ENCODE measurements at regions not wholly inside any gene's neighbourhood (a gene's known extent, or its start where the extent isn't known, plus 50 kb on each side); places are given as distances from the start of the nearest gene placed in this dataset.

- no peak overlapping the region for H3K27ac ChIP-seq
- H4K20me1 ChIP-seq = no peaks in the 10 kb centered on the region
- H3K4me3 ChIP-seq = no peak overlapping the region
- H3K27me3 ChIP-seq = no peaks in the 10 kb centered on the region
- no peaks in the 10 kb centered on the region for H3K4me1 ChIP-seq
- no peak for TF ChIP-seq Cebpa-rat (IDR thresholded peaks at IDR 0.05)
- no peak overlapping the region for H3K9ac ChIP-seq
- H3K4me2 ChIP-seq = no peak overlapping the region
- no peaks in the 10 kb centered on the region for H3K9me3 ChIP-seq (replicated peaks in 1 of 11)
- no peaks in the 10 kb centered on the region for H3K36me3 ChIP-seq
Measured at GRCh38 chr2:82001614-82002013, 1697.1 kb upstream of the LRRTM1 start.

GRCh38 chr2:82000606-82001005, 1696.1 kb upstream of the LRRTM1 start:
- H3K4me3 ChIP-seq = no peak overlapping the region
- TF ChIP-seq Cebpa-rat (IDR thresholded peaks at IDR 0.05) = no peak
- H3K9me3 ChIP-seq (replicated peaks in 1 of 11) = no peaks in the 10 kb centered on the region
- H3K27ac ChIP-seq = no peak overlapping the region
- no peaks in the 10 kb centered on the region for H3K4me1 ChIP-seq
- no peak overlapping the region for H3K9ac ChIP-seq
- H3K36me3 ChIP-seq = no peaks in the 10 kb centered on the region
- no peak overlapping the region for H3K4me2 ChIP-seq
- H3K27me3 ChIP-seq = no peaks in the 10 kb centered on the region
- H4K20me1 ChIP-seq = no peaks in the 10 kb centered on the region

- no peaks in the 10 kb centered on the region for H3K36me3 ChIP-seq
- no peaks in the 10 kb centered on the region for H3K27me3 ChIP-seq
- H3K4me1 ChIP-seq = no peaks in the 10 kb centered on the region
- H4K20me1 ChIP-seq = no peaks in the 10 kb centered on the region
- H3K9ac ChIP-seq = no peak overlapping the region
- H3K4me3 ChIP-seq = no peak overlapping the region
- no peak overlapping the region for H3K27ac ChIP-seq
- H3K9me3 ChIP-seq (replicated peaks in 1 of 11) = peaks cover 0 to 6% (median 5%) of the 10 kb centered on the region in 11 experiments; a peak in 17 of 22 replicates
- H3K4me2 ChIP-seq = no peak overlapping the region
- no peak for TF ChIP-seq Cebpa-rat (IDR thresholded peaks at IDR 0.05)
Measured at GRCh38 chr2:81996332-81996731, 1691.8 kb upstream of the LRRTM1 start.

GRCh38 chr2:81991282-81991681, 1686.7 kb upstream of the LRRTM1 start:
- Histone ChIP-seq H3K4me2 (no peak overlapping the region), H3K9me3 (replicated peaks in 1 of 11) (peaks cover 0 to 12% (median 10%) of the 10 kb centered on the region in 11 experiments; a peak in 17 of 22 replicates), H3K36me3 (no peaks in the 10 kb centered on the region), H3K4me1 (no peaks in the 10 kb centered on the region), H3K27ac (no peak overlapping the region), H3K27me3 (no peaks in the 10 kb centered on the region), H4K20me1 (no peaks in the 10 kb centered on the region), H3K4me3 (no peak overlapping the region), H3K9ac (no peak overlapping the region)
- no peak for TF ChIP-seq Cebpa-rat (IDR thresholded peaks at IDR 0.05)

- H3K36me3 ChIP-seq = no peaks in the 10 kb centered on the region
- no peak for TF ChIP-seq Cebpa-rat (IDR thresholded peaks at IDR 0.05)
- peaks cover 5 to 27% (median 18%) of the 10 kb centered on the region in 11 experiments; a peak in 20 of 22 replicates for H3K9me3 ChIP-seq (replicated peaks in 1 of 11)
- H3K4me2 ChIP-seq = no peak overlapping the region
- H3K27me3 ChIP-seq = no peaks in the 10 kb centered on the region
- H3K9ac ChIP-seq = no peak overlapping the region
- no peak overlapping the region for H3K27ac ChIP-seq
- H3K4me3 ChIP-seq = no peak overlapping the region
- no peaks in the 10 kb centered on the region for H4K20me1 ChIP-seq
- no peaks in the 10 kb centered on the region for H3K4me1 ChIP-seq
Measured at GRCh38 chr2:81987370-81987769, 1682.8 kb upstream of the LRRTM1 start.

GRCh38 chr2:81984969-81985637, 1680.6 kb upstream of the LRRTM1 start:
- Histone ChIP-seq H3K4me3 (no peak overlapping the region), H3K27ac (no peak overlapping the region), H4K20me1 (no peaks in the 10 kb centered on the region), H3K27me3 (no peaks in the 10 kb centered on the region), H3K4me2 (no peak overlapping the region), H3K36me3 (no peaks in the 10 kb centered on the region), H3K9ac (no peak overlapping the region), H3K9me3 (replicated peaks in 1 of 11) (peaks cover 0 to 16% (median 8%) of the 10 kb centered on the region in 11 experiments; a peak in 16 of 22 replicates), H3K4me1 (no peaks in the 10 kb centered on the region)
- no peak for TF ChIP-seq Cebpa-rat (IDR thresholded peaks at IDR 0.05)

GRCh38 chr2:81981585-81981984, 1677.0 kb upstream of the LRRTM1 start:
- no peak overlapping the region for H3K9ac ChIP-seq
- TF ChIP-seq Cebpa-rat (IDR thresholded peaks at IDR 0.05) = no peak
- no peaks in the 10 kb centered on the region for H3K4me1 ChIP-seq
- H3K27ac ChIP-seq = no peak overlapping the region
- H3K4me3 ChIP-seq = no peak overlapping the region
- H4K20me1 ChIP-seq = no peaks in the 10 kb centered on the region
- H3K36me3 ChIP-seq = no peaks in the 10 kb centered on the region
- H3K9me3 ChIP-seq (replicated peaks in 1 of 11) = peaks cover 0 to 16% (median 8%) of the 10 kb centered on the region in 11 experiments; a peak in 16 of 22 replicates
- no peaks in the 10 kb centered on the region for H3K27me3 ChIP-seq
- H3K4me2 ChIP-seq = no peak overlapping the region

- H3K9me3 ChIP-seq (replicated peaks in 1 of 11) = no peaks in the 10 kb centered on the region
- TF ChIP-seq Cebpa-rat (IDR thresholded peaks at IDR 0.05) = no peak
Measured at GRCh38 chr2:81979086-81979485, 1674.5 kb upstream of the LRRTM1 start.

GRCh38 chr2:81976998-81977397, 1672.4 kb upstream of the LRRTM1 start:
- no peak overlapping the region for H3K9ac ChIP-seq
- H3K27ac ChIP-seq = no peak overlapping the region
- H3K4me2 ChIP-seq = no peak overlapping the region
- H3K9me3 ChIP-seq (replicated peaks in 1 of 11) = no peaks in the 10 kb centered on the region
- no peaks in the 10 kb centered on the region for H3K36me3 ChIP-seq
- H3K4me1 ChIP-seq = no peaks in the 10 kb centered on the region
- no peaks in the 10 kb centered on the region for H4K20me1 ChIP-seq
- H3K4me3 ChIP-seq = no peak overlapping the region
- TF ChIP-seq Cebpa-rat (IDR thresholded peaks at IDR 0.05) = no peak
- no peaks in the 10 kb centered on the region for H3K27me3 ChIP-seq

More at GRCh38 chr2:81979086-81979485, 1674.5 kb upstream of the LRRTM1 start:
- no peaks in the 10 kb centered on the region for H4K20me1 ChIP-seq
- no peak overlapping the region for H3K4me3 ChIP-seq
- H3K36me3 ChIP-seq = no peaks in the 10 kb centered on the region
- no peak overlapping the region for H3K9ac ChIP-seq
- no peak overlapping the region for H3K27ac ChIP-seq
- no peaks in the 10 kb centered on the region for H3K27me3 ChIP-seq
- H3K4me2 ChIP-seq = no peak overlapping the region
- no peaks in the 10 kb centered on the region for H3K4me1 ChIP-seq

- H3K4me3 ChIP-seq = no peak overlapping the region
- no peaks in the 10 kb centered on the region for H4K20me1 ChIP-seq
Measured at GRCh38 chr2:81974216-81974615, 1669.7 kb upstream of the LRRTM1 start.

More at GRCh38 chr2:81974216-81974615, 1669.7 kb upstream of the LRRTM1 start:
- no peaks in the 10 kb centered on the region for H3K36me3 ChIP-seq
- H3K4me2 ChIP-seq = no peak overlapping the region
- no peak overlapping the region for H3K9ac ChIP-seq
- TF ChIP-seq Cebpa-rat (IDR thresholded peaks at IDR 0.05) = no peak
- peaks cover 0 to 3% (median 0%) of the 10 kb centered on the region in 11 experiments; a peak in 1 of 22 replicates for H3K9me3 ChIP-seq (replicated peaks in 1 of 11)
- H3K27ac ChIP-seq = no peak overlapping the region
- no peaks in the 10 kb centered on the region for H3K27me3 ChIP-seq
- H3K4me1 ChIP-seq = no peaks in the 10 kb centered on the region
